ENCODE measurements at regions not wholly inside any gene's neighbourhood (a gene's known extent, or its start where the extent isn't known, plus 50 kb on each side); places are given as distances from the start of the nearest gene placed in this dataset.

DNA sequence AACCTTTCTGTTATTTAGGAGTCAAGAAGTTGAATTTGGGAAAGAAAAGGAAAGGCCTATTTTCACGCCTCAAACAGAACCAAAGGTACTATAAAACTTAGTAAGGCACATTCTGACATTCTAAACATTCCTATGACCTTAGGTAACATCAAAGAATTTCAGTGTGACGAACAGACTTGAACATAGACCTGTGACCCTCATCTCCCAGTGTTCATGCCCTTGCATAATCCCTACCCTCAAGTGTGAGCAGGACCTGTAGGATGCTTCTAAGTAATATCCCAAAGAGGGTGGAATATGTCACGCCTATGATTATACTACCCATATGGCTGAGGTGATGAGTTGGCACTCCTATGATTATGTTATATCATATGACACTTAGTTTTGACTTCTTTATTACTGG lies 540.9 kb downstream of the KIF4B start:
- Histone ChIP-seq H3K4me3 (no peak overlapping the region), H3K27ac (no peak overlapping the region), H3K36me3 (no peaks in the 10 kb centered on the region), H3K4me1 (no peaks in the 10 kb centered on the region), H3K9me3 (peaks cover 0 to 12% (median 0%) of the 10 kb centered on the region in 12 donors), H3K27me3 (no peaks in the 10 kb centered on the region)
- WGBS, 4 donors: 64 to 73% (median 67%) methylated on average over 3 of the region's 3 CpGs
- DNase-seq: no peak
- TF ChIP-seq, protein P1, sequence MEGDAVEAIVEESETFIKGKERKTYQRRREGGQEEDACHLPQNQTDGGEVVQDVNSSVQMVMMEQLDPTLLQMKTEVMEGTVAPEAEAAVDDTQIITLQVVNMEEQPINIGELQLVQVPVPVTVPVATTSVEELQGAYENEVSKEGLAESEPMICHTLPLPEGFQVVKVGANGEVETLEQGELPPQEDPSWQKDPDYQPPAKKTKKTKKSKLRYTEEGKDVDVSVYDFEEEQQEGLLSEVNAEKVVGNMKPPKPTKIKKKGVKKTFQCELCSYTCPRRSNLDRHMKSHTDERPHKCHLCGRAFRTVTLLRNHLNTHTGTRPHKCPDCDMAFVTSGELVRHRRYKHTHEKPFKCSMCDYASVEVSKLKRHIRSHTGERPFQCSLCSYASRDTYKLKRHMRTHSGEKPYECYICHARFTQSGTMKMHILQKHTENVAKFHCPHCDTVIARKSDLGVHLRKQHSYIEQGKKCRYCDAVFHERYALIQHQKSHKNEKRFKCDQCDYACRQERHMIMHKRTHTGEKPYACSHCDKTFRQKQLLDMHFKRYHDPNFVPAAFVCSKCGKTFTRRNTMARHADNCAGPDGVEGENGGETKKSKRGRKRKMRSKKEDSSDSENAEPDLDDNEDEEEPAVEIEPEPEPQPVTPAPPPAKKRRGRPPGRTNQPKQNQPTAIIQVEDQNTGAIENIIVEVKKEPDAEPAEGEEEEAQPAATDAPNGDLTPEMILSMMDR (IDR thresholded peaks at IDR 0.05): no peak
- no peak for TF ChIP-seq POLR2A (IDR thresholded peaks at IDR 0.05)
- no peak for ATAC-seq
- intact Hi-C loops (cut with DNase I): no loop called here

DNA sequence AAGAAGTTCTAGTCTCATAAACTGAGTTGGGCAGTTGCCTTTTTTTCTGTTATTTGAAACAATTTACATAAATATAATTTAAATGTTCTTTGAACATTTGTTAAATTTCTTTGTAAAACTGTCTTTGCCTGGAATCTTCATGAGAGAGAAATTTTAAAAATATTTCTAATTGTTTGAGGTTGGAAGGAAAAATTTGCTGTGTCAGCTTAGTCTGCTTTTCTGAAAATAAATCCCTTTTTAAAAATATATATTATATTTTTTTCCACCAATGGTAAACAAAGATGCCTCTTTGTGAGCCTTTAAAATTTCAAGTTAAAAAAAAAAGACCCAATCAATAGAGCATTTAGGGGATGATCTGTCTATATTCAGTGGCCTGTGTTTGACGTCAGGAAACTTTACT lies 542.7 kb downstream of the KIF4B start:
- WGBS, 4 donors: 75 to 86% (median 75%) methylated on average over 1 of the region's 1 CpG
- Histone ChIP-seq H3K4me3 (no peak overlapping the region), H3K27me3 (no peaks in the 10 kb centered on the region), H3K4me1 (no peaks in the 10 kb centered on the region), H3K36me3 (no peaks in the 10 kb centered on the region), H3K9me3 (peaks cover 0 to 2% (median 0%) of the 10 kb centered on the region in 12 donors), H3K27ac (no peak overlapping the region)
- TF ChIP-seq, protein P1 (IDR thresholded peaks at IDR 0.05): no peak
- TF ChIP-seq POLR2A (IDR thresholded peaks at IDR 0.05): no peak
- intact Hi-C loops (cut with DNase I): no loop called here
- no peak for ATAC-seq
- DNase-seq: no peak

DNA sequence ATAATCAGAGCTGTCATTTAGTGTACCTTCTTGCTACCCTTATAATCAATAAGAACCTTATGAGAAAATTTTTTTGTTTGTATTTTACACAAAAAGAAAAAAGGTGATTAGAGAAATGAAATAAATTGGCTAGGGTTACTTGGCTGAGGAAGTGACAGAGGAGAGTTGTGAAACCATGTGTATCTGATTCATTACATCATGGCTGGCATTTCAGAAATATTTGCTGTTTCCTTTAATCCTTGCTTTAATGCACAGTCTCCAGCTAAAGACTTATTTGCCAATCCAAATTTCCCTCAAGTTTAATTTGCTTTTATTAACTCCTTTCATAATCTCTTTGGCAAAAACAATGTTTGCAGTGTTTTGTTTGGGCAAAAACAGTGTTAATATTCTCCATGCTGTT lies 543.1 kb downstream of the KIF4B start:
- H3K4me3 ChIP-seq: no peak overlapping the region
- ATAC-seq: no peak
- no peaks in the 10 kb centered on the region for H3K4me1 ChIP-seq
- H3K27me3 ChIP-seq: no peaks in the 10 kb centered on the region
- intact Hi-C loops (cut with DNase I): no loop called here
- TF ChIP-seq, protein P1 (IDR thresholded peaks at IDR 0.05): no peak
- TF ChIP-seq POLR2A (IDR thresholded peaks at IDR 0.05): no peak
- H3K36me3 ChIP-seq: no peaks in the 10 kb centered on the region
- DNase-seq: no peak
- no peak overlapping the region for H3K27ac ChIP-seq
- H3K9me3 ChIP-seq: no peaks in the 10 kb centered on the region

DNA sequence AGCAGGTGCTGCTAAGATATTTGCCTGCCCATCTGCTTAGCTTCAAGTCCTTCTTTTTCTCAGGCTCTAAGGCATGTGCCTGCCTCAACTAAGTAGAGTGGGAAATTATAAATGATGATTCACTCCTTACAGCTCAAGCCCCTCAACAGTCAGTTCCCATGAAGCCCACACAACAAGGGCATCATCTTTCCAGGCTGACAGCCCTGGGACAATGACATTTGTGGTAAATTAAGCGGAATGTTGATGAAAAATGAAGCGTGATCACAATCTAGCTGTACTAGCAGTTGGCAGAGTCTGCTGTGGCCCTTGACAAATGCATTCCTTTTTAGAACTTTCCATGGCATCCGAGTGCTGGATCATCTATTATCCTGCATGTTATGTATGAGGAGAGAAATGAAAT lies 548.6 kb downstream of the KIF4B start:
- ATAC-seq: no peak

More for the DNA sequence above, 548.6 kb downstream of the KIF4B start:
- H3K4me3 ChIP-seq: no peak overlapping the region
- DNase-seq: no peak
- intact Hi-C loops (cut with DNase I): no loop called here
- no peaks in the 10 kb centered on the region for H3K27me3 ChIP-seq
- H3K27ac ChIP-seq: no peak overlapping the region
- 70 to 84% (median 80%) methylated on average over 3 of the region's 3 CpGs for WGBS, 4 donors
- H3K36me3 ChIP-seq: no peaks in the 10 kb centered on the region
- peaks cover 0 to under 1% (median 0%) of the 10 kb centered on the region in 12 donors for H3K9me3 ChIP-seq
- TF ChIP-seq, protein P1 (IDR thresholded peaks at IDR 0.05): no peak
- TF ChIP-seq POLR2A (IDR thresholded peaks at IDR 0.05): no peak
- no peaks in the 10 kb centered on the region for H3K4me1 ChIP-seq
